Liver (tissue), 8 donors: ENCODE measurements at regions not wholly inside any gene's neighbourhood (a gene's known extent, or its start where the extent isn't known, plus 50 kb on each side); places are given as distances from the start of the nearest gene placed in this dataset.

ENCODE experiments used
- DNase-seq: peaks from one replicate; pipeline ENCODE4 v3.0.0-alpha.2; 2017; ENCODE audit warnings: low spot score
- H3K27ac ChIP-seq, 2 donors: one replicate each; pipeline ENCODE4 v1.7.0; 2013; ENCODE audit warnings: inconsistent platforms in 2 of 2, low read length in 2 of 2, control low read depth in 1 of 2, low read depth in 1 of 2, mild to moderate bottlenecking in 1 of 2
- H3K27me3 ChIP-seq, 4 donors: one replicate each; pipeline versions ENCODE4 v1.6.1 to v1.7.0; 2013; ENCODE audit warnings: low read length in 3 of 4, inconsistent platforms in 1 of 4, mild to moderate bottlenecking in 1 of 4, moderate library complexity in 1 of 4; ENCODE audit not compliant: control insufficient read depth in 4 of 4, insufficient read depth in 4 of 4
- H3K36me3 ChIP-seq, 4 donors: one replicate each; pipeline versions ENCODE4 v1.6.1 to v1.7.0; 2013; ENCODE audit warnings: low read length in 3 of 4, mild to moderate bottlenecking in 3 of 4, low read depth in 1 of 4, moderate library complexity in 1 of 4; ENCODE audit not compliant: control insufficient read depth in 4 of 4, insufficient read depth in 3 of 4
- H3K4me1 ChIP-seq, 4 donors: one replicate each; pipeline versions ENCODE4 v1.6.1 to v1.7.0; 2013; ENCODE audit warnings: low read length in 3 of 4, mild to moderate bottlenecking in 3 of 4, moderate library complexity in 1 of 4; ENCODE audit not compliant: control insufficient read depth in 4 of 4, insufficient read depth in 4 of 4
- H3K4me3 ChIP-seq, 3 donors: one replicate each; pipeline versions ENCODE4 v1.6.1 to v1.7.0; 2013; ENCODE audit warnings: low read length in 3 of 3, control low read depth in 1 of 3, low read depth in 1 of 3, mild to moderate bottlenecking in 1 of 3
- H3K9ac ChIP-seq, 2 donors: one replicate each; pipeline ENCODE4 v1.7.0; 2013; ENCODE audit warnings: low read length in 2 of 2, mild to moderate bottlenecking in 2 of 2, moderate library complexity in 2 of 2, control low read depth in 1 of 2, low read depth in 1 of 2
- H3K9me3 ChIP-seq, 4 donors: one replicate each; pipeline versions ENCODE4 v1.6.1 to v1.7.0; 2013; ENCODE audit warnings: low read length in 3 of 4; ENCODE audit not compliant: control insufficient read depth in 4 of 4
- EGR1 ChIP-seq, 2 donors: IDR thresholded peaks; 2 replicates each; pipeline ENCODE4 v1.6.1; 2016 to 2018; ENCODE audit warnings: antibody characterized with exemption in 2 of 2, low read depth in 2 of 2
- FOXA1 ChIP-seq: IDR thresholded peaks from 2 replicates; pipeline ENCODE4 v1.6.1; 2016; ENCODE audit warnings: antibody characterized with exemption
- FOXA2 ChIP-seq: IDR thresholded peaks from 2 replicates; pipeline ENCODE4 v1.6.1; 2016; ENCODE audit warnings: antibody characterized with exemption
- GABPA ChIP-seq, 2 donors: IDR thresholded peaks in 1 of 2; conservative IDR thresholded peaks in 1 of 2; 2 replicates each; pipeline ENCODE4 v1.6.1; 2016; ENCODE audit warnings: antibody characterized with exemption in 2 of 2, mild to moderate bottlenecking in 1 of 2, moderate library complexity in 1 of 2
- HNF4A ChIP-seq, 2 donors: conservative IDR thresholded peaks; 2 replicates each; pipeline ENCODE4 v1.6.1; 2016; ENCODE audit warnings: antibody characterized with exemption in 2 of 2, mild to moderate bottlenecking in 2 of 2
- HNF4G ChIP-seq: IDR thresholded peaks from 2 replicates; pipeline ENCODE4 v1.6.1; 2016; ENCODE audit warnings: antibody characterized with exemption
- JUND ChIP-seq, 2 donors: IDR thresholded peaks; 2 replicates each; pipeline ENCODE4 v1.6.1; 2016; ENCODE audit warnings: antibody characterized with exemption in 2 of 2
- NR2F2 ChIP-seq: IDR thresholded peaks from 2 replicates; pipeline ENCODE4 v1.6.1; 2016; ENCODE audit warnings: antibody characterized with exemption
- RAD21 ChIP-seq, 2 donors: IDR thresholded peaks; 2 replicates each; pipeline ENCODE4 v1.6.1; 2016; ENCODE audit warnings: antibody characterized with exemption in 2 of 2, mild to moderate bottlenecking in 2 of 2
- RXRA ChIP-seq, 2 donors: IDR thresholded peaks; 2 replicates each; pipeline ENCODE4 v1.6.1; 2017 to 2018; ENCODE audit warnings: antibody characterized with exemption in 2 of 2, mild to moderate bottlenecking in 1 of 2
- TAF1 ChIP-seq: conservative IDR thresholded peaks from 2 replicates; pipeline ENCODE4 v1.6.1; 2016; ENCODE audit warnings: antibody characterized with exemption, mild to moderate bottlenecking
- YY1 ChIP-seq: IDR thresholded peaks from 2 replicates; pipeline ENCODE4 v1.6.1; 2016; ENCODE audit warnings: antibody characterized with exemption, mild to moderate bottlenecking
- WGBS: extraction: QIAGEN DNeasy Blood & Tissue Kit; methylation state at CpG from one replicate; pipeline ENCODE4 v1.1.7; 2013; 5-methylcytosine and 5-hydroxymethylcytosine counted together
- TF ChIP-seq, protein P1 (sequence below): fragments of 150-350 bp; IDR thresholded peaks from 2 replicates; pipeline ENCODE4 v1.5.1; 2017; ENCODE audit warnings: improper control_type of control experiment, low read depth, low read length; ENCODE audit not compliant: missing input control
- TF ChIP-seq, protein P2 (sequence below): IDR thresholded peaks from 2 replicates; pipeline ENCODE4 v1.6.1; 2016; ENCODE audit warnings: antibody characterized with exemption
- TF ChIP-seq, protein P3 (sequence below): IDR thresholded peaks from 2 replicates; pipeline ENCODE4 v1.6.1; 2016; ENCODE audit warnings: antibody characterized with exemption
- TF ChIP-seq, protein P4 (sequence below): IDR thresholded peaks from 2 replicates; pipeline ENCODE4 v1.6.1; 2016; ENCODE audit warnings: antibody characterized with exemption
- TF ChIP-seq, protein P5 (sequence below): IDR thresholded peaks from 2 replicates; pipeline ENCODE4 v1.6.1; 2016; ENCODE audit warnings: antibody characterized with exemption, mild to moderate bottlenecking
- donor health status: healthy.
- donor health status: healthy.
- donor health status: healthy.
- donor health status: healthy.
- donor health status: healthy.

DNA sequence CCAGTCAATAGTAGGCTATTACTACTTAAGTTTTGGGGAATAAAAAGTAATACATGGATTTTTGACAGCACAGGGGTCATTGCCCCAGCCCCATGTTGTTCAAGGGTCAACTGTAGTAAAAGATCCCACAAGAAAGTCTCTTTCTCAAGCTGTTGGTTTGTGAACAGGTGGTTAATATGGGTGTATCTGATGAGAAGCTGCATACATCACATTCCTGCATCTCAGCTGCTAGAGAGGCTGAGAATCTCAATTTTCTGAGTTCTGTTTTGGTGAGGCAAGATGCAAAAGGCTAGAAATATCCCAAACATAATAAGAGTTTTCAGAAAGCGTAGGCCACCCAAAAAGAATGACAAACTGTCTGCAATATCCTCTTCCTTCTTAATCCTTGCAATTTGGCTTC is 76.8 kb upstream of the DAPK1 start:
- Histone ChIP-seq H3K4me1 (peaks cover 0 to 16% (median 13%) of the 10 kb centered on the region in 4 donors), H3K9ac (no peak overlapping the region), H3K27ac (no peak overlapping the region), H3K4me3 (no peak overlapping the region), H3K27me3 (no peaks in the 10 kb centered on the region), H3K9me3 (peaks cover 0 to 2% (median under 1%) of the 10 kb centered on the region in 4 donors), H3K36me3 (no peaks in the 10 kb centered on the region)
- WGBS: 96% methylated on average over 1 of the region's 1 CpG
- DNase-seq: no peak
- TF ChIP-seq EGR1 (IDR thresholded peaks at IDR 0.05; ENCODE audit: low read depth in 2 of 2) (no peak), HNF4A (conservative IDR thresholded peaks at IDR 0.05) (no peak), GABPA (IDR thresholded peaks at IDR 0.05 in 1 of 2, conservative IDR thresholded peaks at IDR 0.05 in 1 of 2) (no peak), FOXA1 (no peak)
- TF ChIP-seq, protein P1, sequence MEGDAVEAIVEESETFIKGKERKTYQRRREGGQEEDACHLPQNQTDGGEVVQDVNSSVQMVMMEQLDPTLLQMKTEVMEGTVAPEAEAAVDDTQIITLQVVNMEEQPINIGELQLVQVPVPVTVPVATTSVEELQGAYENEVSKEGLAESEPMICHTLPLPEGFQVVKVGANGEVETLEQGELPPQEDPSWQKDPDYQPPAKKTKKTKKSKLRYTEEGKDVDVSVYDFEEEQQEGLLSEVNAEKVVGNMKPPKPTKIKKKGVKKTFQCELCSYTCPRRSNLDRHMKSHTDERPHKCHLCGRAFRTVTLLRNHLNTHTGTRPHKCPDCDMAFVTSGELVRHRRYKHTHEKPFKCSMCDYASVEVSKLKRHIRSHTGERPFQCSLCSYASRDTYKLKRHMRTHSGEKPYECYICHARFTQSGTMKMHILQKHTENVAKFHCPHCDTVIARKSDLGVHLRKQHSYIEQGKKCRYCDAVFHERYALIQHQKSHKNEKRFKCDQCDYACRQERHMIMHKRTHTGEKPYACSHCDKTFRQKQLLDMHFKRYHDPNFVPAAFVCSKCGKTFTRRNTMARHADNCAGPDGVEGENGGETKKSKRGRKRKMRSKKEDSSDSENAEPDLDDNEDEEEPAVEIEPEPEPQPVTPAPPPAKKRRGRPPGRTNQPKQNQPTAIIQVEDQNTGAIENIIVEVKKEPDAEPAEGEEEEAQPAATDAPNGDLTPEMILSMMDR: no peak

DNA sequence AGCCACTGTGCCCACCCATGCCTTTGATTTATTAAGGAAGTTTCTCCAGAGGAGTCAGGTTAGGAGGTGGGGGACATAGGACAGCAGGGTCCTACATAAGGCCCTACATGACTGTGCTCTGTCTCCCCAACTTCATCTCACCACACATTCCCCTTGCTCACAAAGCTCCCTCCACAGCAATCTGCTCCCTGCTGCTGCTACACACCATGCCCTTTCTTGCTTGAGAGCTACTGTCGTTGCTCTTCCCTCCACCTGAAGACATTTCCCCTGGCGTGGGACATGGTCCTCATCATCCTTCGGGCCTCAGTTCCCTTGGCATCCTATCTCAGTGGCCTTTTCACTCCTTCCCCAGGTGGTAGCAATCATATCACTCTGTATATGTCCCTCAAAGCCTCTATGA is 75.9 kb upstream of the DAPK1 start:
- DNase-seq: no peak
- TF ChIP-seq FOXA1 (no peak), TAF1 (no peak), FOXA2 (no peak), JUND (IDR thresholded peaks at IDR 0.05) (no peak), RXRA (IDR thresholded peaks at IDR 0.05) (no peak), EGR1 (IDR thresholded peaks at IDR 0.05; ENCODE audit: low read depth in 2 of 2) (no peak), NR2F2 (no peak), HNF4G (no peak), YY1 (no peak), RAD21 (IDR thresholded peaks at IDR 0.05) (no peak), GABPA (IDR thresholded peaks at IDR 0.05 in 1 of 2, conservative IDR thresholded peaks at IDR 0.05 in 1 of 2) (no peak), HNF4A (conservative IDR thresholded peaks at IDR 0.05) (no peak)
- TF ChIP-seq, protein P2, sequence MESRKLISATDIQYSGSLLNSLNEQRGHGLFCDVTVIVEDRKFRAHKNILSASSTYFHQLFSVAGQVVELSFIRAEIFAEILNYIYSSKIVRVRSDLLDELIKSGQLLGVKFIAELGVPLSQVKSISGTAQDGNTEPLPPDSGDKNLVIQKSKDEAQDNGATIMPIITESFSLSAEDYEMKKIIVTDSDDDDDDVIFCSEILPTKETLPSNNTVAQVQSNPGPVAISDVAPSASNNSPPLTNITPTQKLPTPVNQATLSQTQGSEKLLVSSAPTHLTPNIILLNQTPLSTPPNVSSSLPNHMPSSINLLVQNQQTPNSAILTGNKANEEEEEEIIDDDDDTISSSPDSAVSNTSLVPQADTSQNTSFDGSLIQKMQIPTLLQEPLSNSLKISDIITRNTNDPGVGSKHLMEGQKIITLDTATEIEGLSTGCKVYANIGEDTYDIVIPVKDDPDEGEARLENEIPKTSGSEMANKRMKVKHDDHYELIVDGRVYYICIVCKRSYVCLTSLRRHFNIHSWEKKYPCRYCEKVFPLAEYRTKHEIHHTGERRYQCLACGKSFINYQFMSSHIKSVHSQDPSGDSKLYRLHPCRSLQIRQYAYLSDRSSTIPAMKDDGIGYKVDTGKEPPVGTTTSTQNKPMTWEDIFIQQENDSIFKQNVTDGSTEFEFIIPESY: no peak
- TF ChIP-seq, protein P3, sequence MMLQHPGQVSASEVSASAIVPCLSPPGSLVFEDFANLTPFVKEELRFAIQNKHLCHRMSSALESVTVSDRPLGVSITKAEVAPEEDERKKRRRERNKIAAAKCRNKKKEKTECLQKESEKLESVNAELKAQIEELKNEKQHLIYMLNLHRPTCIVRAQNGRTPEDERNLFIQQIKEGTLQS: no peak
- TF ChIP-seq, protein P4, sequence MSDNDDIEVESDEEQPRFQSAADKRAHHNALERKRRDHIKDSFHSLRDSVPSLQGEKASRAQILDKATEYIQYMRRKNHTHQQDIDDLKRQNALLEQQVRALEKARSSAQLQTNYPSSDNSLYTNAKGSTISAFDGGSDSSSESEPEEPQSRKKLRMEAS: no peak
- TF ChIP-seq, protein P5, sequence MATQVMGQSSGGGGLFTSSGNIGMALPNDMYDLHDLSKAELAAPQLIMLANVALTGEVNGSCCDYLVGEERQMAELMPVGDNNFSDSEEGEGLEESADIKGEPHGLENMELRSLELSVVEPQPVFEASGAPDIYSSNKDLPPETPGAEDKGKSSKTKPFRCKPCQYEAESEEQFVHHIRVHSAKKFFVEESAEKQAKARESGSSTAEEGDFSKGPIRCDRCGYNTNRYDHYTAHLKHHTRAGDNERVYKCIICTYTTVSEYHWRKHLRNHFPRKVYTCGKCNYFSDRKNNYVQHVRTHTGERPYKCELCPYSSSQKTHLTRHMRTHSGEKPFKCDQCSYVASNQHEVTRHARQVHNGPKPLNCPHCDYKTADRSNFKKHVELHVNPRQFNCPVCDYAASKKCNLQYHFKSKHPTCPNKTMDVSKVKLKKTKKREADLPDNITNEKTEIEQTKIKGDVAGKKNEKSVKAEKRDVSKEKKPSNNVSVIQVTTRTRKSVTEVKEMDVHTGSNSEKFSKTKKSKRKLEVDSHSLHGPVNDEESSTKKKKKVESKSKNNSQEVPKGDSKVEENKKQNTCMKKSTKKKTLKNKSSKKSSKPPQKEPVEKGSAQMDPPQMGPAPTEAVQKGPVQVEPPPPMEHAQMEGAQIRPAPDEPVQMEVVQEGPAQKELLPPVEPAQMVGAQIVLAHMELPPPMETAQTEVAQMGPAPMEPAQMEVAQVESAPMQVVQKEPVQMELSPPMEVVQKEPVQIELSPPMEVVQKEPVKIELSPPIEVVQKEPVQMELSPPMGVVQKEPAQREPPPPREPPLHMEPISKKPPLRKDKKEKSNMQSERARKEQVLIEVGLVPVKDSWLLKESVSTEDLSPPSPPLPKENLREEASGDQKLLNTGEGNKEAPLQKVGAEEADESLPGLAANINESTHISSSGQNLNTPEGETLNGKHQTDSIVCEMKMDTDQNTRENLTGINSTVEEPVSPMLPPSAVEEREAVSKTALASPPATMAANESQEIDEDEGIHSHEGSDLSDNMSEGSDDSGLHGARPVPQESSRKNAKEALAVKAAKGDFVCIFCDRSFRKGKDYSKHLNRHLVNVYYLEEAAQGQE: no peak
- TF ChIP-seq, protein P1: no peak
- Histone ChIP-seq H3K4me3 (peak overlapping the region in 1 of 3 donors; percentile 4), H3K9ac (no peak overlapping the region), H3K4me1 (peaks cover 0 to 16% (median 13%) of the 10 kb centered on the region in 4 donors), H3K27ac (no peak overlapping the region), H3K36me3 (no peaks in the 10 kb centered on the region), H3K9me3 (peaks cover 0 to 2% (median under 1%) of the 10 kb centered on the region in 4 donors), H3K27me3 (no peaks in the 10 kb centered on the region)
- WGBS: 97% methylated on average over 3 of the region's 3 CpGs
